Activated CD4-positive, alpha-beta T cell treated with anti-CD3 and anti-CD28 coated beads, Interleukin-2, amount 50 U/mL, for 1 hour (primary cell): ENCODE measurements at regions not wholly inside any gene's neighbourhood (a gene's known extent, or its start where the extent isn't known, plus 50 kb on each side); places are given as distances from the start of the nearest gene placed in this dataset.

ENCODE experiments used
- DNase-seq: peaks from one replicate; pipeline ENCODE4 v3.0.0-alpha.2; 2020

DNA sequence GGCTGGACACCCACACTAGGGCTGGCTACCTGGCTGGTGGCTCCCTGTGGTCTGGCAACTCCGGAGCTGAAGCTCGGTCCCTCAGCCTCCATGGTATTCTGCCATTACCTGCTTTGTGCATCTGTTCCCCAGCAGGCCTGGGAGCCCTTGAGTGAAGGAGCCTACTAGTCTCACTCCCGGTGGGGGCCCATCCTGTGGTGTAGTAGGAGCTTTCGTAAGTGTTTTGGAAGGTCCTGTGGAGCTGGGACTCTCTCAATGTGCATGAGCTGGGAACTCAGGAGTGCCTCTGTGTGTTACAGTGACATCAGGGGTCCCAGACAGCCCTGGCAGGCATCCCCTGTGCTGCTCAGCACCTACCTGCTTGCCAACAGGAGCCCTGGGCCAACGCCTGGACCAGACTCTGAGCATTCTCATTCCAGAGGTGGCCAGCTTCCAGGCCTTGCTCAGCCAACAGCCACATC, 267.1 kb downstream of the GADD45G start:
- DNase-seq, result no peak

DNA sequence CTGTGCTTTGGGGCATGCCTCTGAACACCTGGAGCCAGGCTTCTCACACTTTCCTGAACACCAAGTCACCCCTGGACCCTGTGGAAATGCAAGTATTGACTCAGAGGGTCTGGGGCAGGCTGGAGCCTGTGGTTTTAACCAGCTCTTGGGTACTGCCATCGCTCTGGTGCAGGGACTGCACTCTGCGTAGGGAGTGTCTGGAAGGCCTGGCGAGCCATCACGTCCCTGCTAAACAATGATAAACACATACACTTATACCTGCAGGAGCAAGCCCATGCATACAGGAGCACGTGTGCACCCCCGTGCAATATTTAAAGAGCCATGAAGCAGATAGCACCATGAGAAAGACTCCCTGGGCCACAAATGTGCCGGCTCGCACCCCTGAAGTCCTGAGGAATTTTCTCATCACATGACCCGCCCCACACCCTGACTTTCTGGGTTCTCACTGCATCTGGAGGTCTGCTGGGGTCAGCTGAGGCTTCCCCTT, 267.7 kb downstream of the GADD45G start:
- no peak for DNase-seq

DNA sequence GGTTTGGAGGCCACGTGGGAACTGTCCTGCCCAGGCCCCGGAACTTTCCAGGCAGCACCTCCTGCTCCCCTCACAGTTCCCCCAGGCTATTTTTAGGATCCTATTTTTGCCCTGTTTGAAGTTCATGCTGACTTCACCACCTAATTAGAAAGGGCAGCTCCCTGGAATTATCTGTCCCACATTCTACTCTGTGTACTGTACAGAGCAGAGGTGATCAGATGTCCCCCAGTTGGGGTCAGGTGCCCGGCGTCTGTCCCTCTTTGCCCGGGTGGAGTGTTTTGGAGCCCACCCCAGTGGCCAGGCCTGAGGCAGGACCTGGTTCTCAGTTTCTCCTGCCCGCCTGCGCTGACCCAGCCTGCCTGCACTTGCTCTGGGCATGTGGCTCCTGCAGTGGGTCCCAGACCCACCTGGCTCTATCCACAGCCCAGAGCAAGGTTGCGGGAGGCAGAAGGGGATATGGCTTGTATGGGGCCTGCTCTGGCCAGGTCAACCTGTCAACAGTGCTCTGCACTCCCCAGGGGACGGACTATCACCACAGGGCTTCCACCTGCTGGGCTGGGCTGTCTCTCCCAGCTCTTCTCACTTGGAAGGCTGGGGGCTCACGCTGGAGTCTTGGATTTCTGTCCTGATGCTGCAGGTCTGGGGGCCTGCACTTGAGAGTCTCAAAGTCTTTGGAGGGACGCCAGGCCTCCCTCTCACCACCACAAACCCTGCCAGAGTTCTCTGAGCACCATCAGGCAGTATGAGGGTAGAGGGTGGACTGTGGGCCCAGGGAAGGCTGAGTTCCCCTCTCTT, 268.3 kb downstream of the GADD45G start:
- DNase-seq, result no peak

DNA sequence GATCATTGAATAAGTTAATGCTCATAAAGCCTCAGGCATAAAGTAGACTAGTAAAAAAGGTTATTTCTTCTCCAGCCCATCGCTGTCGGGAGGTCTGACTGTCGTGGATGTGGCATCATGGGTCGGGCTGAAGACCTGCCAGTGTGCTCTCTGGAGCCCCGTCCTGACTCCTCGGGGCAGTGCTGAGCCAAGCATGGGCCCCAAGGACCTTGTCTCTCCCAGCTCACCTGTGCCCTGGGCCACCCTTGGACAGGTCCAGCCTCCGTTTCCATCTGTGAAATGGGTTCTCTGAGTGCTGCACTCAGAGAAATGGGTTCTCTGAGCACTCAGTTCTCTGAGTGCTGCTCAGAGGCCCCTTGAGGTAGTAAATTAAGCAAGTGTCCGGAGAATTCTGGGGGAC, 269.0 kb downstream of the GADD45G start:
- DNase-seq, result no peak

DNA sequence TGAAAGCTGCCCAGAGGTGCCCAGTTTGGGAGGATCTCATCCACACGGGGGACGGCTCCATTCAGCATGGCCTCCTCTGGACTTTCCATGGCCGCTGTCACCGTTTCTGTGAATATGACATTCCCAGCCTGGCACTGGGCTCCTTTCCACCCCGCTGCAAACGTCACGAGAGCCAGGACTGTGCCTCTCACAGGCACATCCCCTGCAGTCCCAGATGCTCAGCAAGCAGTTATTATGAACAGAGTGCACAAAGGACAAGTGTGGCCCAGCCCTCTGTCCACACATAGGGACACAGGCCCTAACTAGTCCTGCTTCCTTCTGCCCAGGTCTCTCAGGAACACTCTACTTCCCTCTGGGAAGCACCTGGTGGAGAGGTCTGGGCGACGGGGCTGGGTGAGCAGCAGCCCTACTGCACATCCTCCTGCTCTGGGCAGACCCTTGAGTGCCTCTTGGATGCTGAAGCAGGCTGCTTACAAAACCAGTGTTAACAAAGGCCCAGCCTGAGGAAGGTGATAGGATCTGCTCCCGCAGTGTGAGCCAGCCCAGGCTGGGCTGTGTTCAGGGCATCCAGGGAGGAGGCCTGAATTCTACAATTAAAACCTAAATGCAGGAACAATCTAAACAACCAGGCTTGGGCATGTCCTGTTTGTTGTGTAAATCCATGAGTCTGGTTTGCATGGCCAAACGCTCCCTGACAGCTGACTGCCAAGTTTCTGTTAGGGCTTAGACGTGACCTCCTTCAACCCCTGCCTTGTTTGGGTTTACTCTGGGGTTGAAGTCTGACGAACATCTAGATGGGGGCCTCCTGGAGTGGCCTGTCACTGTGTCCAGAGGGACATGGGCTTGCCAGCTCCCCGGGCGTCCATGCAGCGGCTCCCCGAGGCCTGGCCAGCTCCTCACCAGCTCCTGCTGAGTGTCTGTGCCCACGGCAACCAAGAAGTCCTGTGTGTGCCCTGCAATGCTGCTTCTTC, 269.8 kb downstream of the GADD45G start:
- DNase-seq, result no peak

DNA sequence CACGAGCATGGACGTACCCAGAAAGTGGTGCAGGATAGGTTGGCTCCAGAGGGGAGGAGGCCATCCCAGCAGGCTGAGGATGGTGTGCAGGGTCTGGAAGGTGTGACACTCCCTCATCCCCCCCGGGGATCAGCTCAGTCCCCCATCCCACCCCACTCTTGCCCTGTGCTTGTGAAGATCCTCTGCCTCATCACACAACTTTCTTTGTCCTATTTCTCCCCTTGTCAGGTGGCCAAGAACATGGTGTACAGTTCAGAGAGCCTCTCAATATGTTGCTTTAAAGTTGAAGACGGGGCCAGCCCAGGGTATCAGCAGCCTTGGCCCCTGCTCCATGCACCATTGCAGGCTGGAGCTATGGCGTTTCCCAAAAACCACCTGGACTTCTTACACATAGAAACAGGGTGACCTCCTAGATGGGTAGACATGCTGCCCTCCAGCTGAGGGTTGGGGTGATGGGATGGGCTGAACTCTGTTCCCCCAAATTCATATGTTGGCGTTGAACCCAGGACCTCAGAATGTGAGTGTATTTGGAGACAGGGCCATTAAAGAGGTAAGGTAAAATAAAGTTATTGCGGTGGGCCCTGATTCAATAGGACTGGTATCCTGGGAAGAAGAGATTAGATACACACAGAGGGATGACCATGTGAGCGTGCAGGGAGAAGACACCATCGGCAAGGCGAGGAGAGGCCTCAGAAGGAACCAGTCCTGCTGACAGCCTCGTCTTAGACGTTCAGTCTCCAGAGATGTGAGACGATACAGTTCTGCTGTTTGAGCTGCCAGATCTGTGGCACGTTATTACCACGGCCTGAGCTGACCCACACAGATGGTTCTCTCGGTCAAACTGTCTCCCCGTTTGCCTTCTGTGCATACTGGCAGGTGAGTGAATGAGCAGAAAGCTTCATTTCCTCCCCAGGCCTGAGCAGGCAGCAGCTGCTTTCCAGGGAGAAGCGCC, 272.5 kb downstream of the GADD45G start:
- no peak for DNase-seq

DNA sequence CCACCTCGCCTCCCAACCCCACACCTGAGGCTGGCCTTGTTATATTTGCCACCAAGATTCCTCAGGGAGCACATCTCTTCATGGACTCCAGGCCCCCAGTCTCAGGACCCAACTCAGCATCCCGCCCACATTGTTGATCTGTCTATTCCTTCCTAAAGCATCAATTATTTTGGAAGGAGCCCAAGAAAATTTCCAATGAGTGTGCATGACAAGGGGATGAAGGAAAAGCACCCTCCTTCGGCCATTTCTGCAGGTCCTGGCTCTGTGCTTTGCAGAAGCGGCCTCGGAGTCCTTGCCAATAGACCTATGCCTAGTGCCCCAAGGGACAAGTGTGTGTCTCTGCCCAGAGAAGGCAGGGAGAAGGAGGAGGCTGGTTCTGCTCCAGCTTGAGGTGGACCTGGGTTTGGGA, 273.2 kb downstream of the GADD45G start:
- DNase-seq, result no peak

DNA sequence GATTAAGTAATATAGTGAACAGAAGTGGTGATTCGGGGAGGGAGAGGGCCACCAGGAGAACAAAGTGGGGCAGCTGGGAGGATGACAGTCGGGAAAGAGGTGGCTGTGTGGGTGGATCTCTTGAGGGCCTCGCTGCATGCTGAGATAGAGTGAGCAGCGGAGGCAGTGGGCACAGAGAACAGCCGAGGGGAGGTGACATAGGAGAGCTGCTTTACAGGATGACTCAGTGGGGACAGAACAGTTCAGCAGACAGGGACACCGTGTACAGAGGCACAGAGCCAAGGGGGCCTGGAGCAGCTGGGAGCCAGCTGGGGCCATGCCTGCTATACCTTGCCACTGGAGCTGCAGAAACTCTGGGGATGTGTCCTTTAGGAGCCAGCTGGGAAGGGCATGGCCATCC, 273.9 kb downstream of the GADD45G start:
- DNase-seq, result no peak

DNA sequence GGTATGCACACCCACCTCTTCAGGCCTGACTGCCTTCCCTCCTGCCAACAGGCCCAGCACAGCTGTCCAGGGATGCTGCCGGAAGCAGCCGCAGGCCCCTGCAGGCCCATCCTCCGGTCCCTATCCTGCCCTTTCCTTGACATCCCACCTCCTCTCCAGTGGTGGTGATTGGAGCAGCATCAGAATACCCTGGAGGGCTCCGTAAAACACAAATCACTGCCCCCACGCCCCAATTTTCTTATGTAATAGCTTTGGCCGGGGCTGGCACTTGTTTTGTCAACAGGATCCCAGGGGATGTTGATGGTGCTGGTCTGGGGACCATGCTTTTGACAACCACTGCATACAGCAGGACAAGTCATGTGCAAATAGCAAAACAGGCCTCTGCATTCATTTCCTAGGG, 274.5 kb downstream of the GADD45G start:
- DNase-seq, result no peak

DNA sequence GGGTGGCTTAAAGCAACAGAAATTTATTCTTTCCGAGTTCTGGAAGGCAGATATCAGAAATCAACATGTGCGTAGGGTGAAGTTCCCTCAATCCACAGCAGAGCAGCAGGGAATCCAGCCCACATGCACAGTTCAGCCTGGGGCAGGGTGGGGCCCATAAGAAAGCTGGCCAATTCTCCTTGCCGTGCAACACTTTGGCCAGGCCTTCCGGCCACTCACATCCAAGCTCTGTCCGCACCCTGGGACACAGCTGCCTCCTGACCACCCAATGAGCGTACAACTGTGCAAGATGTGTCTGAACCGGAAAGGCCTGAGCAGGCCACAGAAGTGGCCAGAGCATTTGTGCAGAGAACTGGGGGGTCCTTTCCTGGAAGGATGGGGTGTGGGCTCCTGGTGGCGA, 274.9 kb downstream of the GADD45G start:
- no peak for DNase-seq

DNA sequence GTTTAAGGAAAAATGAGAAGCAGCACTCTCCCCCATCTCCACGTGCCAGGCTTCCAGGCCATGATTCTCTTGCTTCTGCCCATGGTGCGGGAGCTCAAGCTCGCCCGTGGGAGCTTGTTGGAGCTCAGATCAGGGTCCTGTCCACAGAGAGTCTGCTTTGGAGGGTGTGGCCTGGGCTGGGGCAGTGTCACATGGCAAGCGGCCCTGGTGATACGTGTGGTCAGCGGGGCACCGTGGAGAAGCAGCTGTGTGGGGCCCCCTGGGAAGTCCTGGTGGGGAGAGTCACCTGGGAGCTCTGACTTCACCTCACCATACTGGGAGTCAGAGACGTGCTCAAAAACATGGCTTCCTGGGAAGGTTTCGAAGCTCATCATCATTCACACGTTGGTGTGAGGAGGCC, 275.3 kb downstream of the GADD45G start:
- DNase-seq, result no peak

DNA sequence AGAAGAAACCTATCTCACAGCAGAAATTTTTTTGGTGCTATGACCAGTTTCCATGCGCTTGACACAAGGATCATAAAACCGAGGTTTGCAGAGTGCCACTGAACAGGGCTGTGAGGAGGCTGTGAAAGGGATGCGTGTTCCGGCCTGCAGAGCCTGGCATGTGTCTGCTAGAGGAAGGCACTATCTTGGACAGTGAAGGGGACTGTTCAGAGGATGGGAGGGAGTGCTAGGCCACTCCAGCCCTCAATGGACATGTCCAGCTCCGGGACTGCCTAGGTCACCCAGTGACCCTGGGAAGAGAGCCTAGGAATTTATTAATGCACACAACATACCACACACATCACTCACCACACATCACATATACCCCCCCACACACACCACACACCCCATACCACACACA, 275.9 kb downstream of the GADD45G start:
- no peak for DNase-seq

DNA sequence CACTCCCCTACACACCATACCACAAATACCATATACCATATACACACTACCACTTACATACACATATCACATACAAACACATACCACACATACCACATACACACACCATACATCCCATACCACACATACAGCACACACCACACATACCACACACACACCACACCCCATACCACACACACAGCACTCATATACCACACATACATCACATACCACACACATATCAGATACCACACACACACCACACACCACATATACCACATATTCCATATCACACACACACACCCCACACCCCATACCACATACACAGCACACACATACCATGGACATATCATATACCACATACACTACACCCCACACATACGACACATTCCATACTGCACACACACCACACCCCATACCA, 276.6 kb downstream of the GADD45G start:
- no peak for DNase-seq

DNA sequence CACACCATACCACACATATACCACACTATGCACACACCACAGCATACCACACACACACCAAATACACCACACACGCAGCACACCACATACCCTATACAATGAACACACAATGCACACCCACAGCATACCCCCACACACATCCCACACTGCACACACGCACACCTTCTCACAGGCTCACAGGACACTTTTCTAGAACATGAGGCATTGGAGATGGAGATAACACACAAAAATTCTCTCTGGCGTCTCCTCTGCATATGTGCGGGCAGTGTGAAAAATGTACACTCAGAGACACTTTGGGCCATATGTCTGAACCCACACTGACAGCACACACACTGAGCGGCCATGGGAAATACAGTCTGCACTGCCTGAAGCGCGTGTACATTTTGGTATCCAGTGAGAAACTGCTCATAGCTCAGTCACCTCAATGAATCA, 278.1 kb downstream of the GADD45G start:
- no peak for DNase-seq

DNA sequence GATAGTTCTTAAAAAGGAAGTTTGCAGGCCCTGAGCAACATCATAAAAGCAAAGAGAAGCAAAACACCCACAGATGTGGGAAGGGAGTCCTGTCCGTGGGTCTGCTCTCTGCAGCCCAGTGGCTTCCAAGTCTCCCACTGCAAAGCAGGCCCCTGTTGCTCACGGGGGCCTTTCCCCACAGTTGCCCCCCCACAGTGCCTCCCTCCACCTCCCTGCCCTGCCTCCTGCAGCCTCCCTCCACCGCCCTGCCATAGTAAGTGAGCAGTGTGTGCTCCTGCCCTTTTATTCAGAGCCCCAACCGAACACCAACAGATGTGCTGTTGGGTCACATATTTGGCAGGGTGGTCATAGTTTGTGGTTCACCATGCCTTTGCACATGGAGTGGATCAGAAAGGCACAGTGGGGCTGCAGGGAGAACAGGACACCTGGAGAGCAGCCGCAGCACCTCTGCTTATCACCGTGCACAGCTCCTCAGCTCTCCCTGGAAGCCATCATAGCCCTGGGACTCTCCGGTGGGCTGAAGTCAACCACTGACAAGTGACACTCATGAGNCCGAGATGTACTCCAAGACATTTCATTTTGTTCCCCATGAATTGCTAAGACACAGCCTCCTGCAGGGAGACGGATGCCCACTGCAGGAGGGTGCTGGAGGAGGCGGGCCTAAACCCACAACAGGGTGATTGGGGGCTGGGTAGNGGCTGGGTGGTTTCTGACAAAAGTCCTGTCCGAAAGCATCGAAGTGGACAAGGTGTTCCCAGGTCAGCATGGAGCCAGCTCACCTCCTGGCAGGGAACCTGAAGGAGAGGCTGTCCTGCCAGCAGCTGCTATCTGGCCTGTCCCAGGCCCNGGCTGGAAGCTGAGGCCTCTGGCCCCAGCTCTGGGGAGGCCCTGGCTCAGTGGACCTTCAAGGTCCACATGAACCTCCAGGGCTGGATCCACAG, 278.9 kb downstream of the GADD45G start:
- DNase-seq, result no peak

DNA sequence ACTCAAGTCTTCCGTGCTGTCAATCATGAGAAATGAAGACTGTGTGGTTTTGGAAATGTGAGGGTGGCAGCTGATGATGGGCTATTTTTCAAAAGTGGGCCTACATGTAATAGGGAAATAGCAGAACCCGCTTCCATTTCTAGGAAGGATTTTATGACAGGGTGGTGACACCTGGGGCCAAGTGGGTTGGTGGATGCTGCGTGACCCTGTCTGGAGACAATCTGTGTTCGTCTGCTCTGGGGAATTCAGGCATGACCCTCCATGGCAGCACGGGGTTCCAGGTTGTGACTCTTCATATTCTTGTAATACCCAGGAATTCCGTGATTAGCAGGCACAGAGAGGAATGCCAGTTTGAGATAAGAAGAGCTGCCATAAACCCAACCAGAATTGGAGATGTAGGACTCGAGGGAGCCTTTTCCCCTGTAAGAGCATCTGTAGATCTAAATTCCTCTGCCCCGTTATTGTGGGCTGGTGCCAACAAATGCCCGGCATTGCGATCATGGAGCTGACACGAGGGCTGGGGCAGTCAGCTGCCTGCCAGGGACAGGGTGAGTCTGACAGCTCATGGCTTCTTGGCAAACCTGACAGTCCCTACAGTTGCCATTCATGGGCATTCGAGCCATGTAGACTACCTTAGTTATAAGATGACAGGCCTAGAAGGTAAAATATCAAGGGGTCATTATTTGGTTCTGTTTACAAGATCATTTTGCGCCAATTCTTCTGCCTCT, 279.7 kb downstream of the GADD45G start:
- no peak for DNase-seq

DNA sequence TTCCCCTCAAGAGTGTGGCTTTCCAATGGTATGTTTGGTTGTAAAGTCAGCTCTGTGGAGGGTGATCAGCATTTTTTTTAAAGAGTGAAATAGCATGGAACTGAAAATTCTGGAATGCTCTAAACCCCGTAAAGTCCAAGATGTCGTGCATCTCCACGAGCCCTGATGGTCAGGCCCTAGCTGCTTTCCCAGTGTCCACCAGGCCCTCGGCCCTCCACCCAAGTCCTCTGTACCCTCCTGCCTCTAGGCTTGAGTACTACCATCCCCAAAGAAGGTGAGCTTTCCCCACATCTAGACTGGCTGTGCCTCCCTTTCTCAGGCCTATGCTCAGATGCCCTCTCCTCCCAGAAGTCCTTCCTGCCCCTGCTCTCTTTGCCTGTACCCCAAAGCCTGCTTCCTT, 280.3 kb downstream of the GADD45G start:
- no peak for DNase-seq

DNA sequence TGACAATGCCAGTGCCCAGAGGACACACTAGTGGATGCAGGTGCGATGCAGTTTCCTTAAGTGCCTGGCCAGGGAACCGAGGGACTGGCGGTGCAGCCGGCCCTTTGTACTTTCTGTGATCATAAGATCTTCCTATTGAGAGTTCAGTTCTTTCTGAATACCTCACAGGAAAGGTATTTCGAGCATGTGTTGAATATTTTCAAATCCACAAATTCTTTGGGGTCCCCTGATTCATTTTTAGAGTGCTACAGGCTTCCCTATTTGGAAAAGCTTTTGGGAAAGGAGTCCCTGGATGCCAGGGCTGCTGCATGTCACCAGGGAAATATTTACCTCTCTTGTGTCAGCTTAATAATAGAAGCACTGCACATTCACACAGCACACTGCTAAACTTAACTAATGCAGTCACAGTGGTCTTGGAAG, 281.5 kb downstream of the GADD45G start:
- no peak for DNase-seq

DNA sequence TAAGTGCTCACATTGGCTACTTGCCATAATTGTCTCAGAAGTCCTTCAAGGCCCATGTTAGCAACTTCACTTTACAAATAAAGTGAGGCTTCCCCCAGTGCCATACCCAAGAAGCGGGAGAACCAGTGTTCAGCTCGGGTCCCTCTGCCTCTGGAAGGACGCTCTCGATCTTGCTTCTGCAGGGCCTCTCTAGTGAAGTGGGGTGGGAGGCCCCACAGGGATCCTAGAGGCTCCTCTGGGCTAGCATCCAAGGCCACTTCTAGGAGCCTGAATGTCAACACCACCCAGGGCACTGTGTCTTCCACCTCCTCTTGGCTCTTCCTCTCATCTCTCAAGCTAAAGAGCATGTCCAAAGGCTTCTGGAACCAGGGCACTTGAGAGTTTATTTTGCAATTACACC, 282.5 kb downstream of the GADD45G start:
- no peak for DNase-seq

DNA sequence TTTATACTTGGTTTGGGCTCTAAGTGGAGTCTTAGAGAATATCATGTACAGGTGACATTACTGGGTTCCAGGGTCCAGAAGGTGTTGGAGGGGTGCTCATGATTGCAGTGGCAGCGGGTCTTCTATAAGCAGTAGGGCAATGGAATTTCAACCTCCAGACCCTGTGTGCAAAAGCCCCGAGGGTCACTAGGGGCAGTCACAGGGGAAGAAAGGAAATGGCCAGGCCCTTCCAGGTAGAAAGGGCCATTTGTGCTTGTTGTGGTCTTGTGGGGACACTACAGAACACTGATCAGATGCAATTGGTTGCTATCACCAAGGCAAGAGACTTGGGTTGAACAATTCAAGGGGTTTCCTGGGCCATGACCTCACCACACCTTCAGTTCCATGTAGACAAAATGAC, 283.4 kb downstream of the GADD45G start:
- DNase-seq, result no peak

DNA sequence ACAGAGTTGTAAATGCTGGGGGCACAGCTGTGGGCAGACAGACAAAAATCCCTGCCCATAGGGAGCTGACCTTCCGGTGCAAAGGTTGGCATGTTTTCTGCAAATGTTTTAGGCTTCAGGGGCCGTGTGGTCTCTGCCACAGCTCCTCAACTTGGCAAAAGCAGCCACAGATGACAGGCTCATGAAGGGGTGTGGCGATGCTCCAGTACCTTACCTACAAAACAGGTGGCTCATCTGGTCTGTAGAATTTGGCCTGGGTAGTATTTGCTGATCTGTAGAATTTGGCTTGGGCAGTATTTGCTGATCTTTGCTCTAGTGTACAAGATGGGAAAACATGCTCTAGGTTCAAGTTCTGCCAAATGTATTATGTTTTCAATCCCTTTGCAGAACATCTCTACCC, 283.9 kb downstream of the GADD45G start:
- no peak for DNase-seq
